ENCODE measurements at regions not wholly inside any gene's neighbourhood (a gene's known extent, or its start where the extent isn't known, plus 50 kb on each side); places are given as distances from the start of the nearest gene placed in this dataset.

GRCh38 chr3:151024339-151024738 lies 51.8 kb upstream of the CLRN1 start:
- ChIA-PET POLR2A (no interaction called here), CTCF (no interaction called here)
- H3K9me3 ChIP-seq (ENCODE audit: control insufficient read depth, insufficient read depth, low read depth, low read length) = no peaks in the 10 kb centered on the region
- no peak overlapping the region for H3K4me3 ChIP-seq (ENCODE audit: low read depth, low read length)
- H3K36me3 ChIP-seq (ENCODE audit: control insufficient read depth in 2 of 2, insufficient read depth in 1 of 2, low read length in 2 of 2) = no peaks in the 10 kb centered on the region
- no peak overlapping the region for H3K27ac ChIP-seq (ENCODE audit: extremely low read depth, low read depth, low read length)
- TF ChIP-seq MEIS1 (CRISPR knock-in tag; IDR thresholded peaks at IDR 0.05; ENCODE audit: borderline replicate concordance) (no peak), ZNF311 (tag by site-specific recombination; IDR thresholded peaks at IDR 0.05; ENCODE audit: borderline replicate concordance) (no peak), ZNF501 (tag by site-specific recombination; IDR thresholded peaks at IDR 0.05) (no peak), PRDM6 (tag by site-specific recombination; IDR thresholded peaks at IDR 0.05) (no peak), ZNF658 (tag by site-specific recombination; IDR thresholded peaks at IDR 0.05) (no peak), ZNF76 (tag by site-specific recombination; IDR thresholded peaks at IDR 0.05; ENCODE audit: borderline replicate concordance, low read depth) (no peak), HOXA7 (CRISPR knock-in tag; IDR thresholded peaks at IDR 0.05; ENCODE audit: borderline replicate concordance) (no peak), ZNF580 (tag by site-specific recombination; IDR thresholded peaks at IDR 0.05) (no peak), ZNF366 (tag by site-specific recombination; conservative IDR thresholded peaks at IDR 0.05) (no peak), ZNF2 (tag by site-specific recombination; IDR thresholded peaks at IDR 0.05) (no peak), ZNF514 (tag by site-specific recombination; IDR thresholded peaks at IDR 0.05) (no peak), OSR2 (tag by site-specific recombination; IDR thresholded peaks at IDR 0.05) (no peak), BCL11A (tag by site-specific recombination; IDR thresholded peaks at IDR 0.05; ENCODE audit: low read depth) (no peak)
- TF ChIP-seq, protein P1, sequence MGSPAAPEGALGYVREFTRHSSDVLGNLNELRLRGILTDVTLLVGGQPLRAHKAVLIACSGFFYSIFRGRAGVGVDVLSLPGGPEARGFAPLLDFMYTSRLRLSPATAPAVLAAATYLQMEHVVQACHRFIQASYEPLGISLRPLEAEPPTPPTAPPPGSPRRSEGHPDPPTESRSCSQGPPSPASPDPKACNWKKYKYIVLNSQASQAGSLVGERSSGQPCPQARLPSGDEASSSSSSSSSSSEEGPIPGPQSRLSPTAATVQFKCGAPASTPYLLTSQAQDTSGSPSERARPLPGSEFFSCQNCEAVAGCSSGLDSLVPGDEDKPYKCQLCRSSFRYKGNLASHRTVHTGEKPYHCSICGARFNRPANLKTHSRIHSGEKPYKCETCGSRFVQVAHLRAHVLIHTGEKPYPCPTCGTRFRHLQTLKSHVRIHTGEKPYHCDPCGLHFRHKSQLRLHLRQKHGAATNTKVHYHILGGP (tag by site-specific recombination; IDR thresholded peaks at IDR 0.05) = no peak
- TF ChIP-seq, protein P2, sequence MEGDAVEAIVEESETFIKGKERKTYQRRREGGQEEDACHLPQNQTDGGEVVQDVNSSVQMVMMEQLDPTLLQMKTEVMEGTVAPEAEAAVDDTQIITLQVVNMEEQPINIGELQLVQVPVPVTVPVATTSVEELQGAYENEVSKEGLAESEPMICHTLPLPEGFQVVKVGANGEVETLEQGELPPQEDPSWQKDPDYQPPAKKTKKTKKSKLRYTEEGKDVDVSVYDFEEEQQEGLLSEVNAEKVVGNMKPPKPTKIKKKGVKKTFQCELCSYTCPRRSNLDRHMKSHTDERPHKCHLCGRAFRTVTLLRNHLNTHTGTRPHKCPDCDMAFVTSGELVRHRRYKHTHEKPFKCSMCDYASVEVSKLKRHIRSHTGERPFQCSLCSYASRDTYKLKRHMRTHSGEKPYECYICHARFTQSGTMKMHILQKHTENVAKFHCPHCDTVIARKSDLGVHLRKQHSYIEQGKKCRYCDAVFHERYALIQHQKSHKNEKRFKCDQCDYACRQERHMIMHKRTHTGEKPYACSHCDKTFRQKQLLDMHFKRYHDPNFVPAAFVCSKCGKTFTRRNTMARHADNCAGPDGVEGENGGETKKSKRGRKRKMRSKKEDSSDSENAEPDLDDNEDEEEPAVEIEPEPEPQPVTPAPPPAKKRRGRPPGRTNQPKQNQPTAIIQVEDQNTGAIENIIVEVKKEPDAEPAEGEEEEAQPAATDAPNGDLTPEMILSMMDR (tag by site-specific recombination; IDR thresholded peaks at IDR 0.05) = no peak
- TF ChIP-seq, protein P3, sequence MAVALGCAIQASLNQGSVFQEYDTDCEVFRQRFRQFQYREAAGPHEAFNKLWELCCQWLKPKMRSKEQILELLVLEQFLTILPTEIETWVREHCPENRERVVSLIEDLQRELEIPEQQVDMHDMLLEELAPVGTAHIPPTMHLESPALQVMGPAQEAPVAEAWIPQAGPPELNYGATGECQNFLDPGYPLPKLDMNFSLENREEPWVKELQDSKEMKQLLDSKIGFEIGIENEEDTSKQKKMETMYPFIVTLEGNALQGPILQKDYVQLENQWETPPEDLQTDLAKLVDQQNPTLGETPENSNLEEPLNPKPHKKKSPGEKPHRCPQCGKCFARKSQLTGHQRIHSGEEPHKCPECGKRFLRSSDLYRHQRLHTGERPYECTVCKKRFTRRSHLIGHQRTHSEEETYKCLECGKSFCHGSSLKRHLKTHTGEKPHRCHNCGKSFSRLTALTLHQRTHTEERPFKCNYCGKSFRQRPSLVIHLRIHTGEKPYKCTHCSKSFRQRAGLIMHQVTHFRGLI (tag by site-specific recombination; IDR thresholded peaks at IDR 0.05) = no peak
- H3K4me1 ChIP-seq (ENCODE audit: control insufficient read depth, insufficient read depth, low read length) = no peaks in the 10 kb centered on the region

GRCh38 chr3:151034303-151034702 lies 51.2 kb upstream of the MED12L start:
- ChIA-PET POLR2A (no interaction called here), CTCF (no interaction called here)
- TF ChIP-seq ZNF433 (tag by site-specific recombination; IDR thresholded peaks at IDR 0.05; ENCODE audit: low read depth) = no peak
- TF ChIP-seq ZXDB (tag by site-specific recombination; IDR thresholded peaks at IDR 0.05) = no peak
- no peak for TF ChIP-seq ZFP3 (tag by site-specific recombination; IDR thresholded peaks at IDR 0.05; ENCODE audit: low read depth)
- TF ChIP-seq ZBTB1 (tag by site-specific recombination; IDR thresholded peaks at IDR 0.05) = no peak
- no peak for TF ChIP-seq SETDB1 (IDR thresholded peaks at IDR 0.05; ENCODE audit: insufficient read length, low read length)
- TF ChIP-seq ZNF513 (tag by site-specific recombination; IDR thresholded peaks at IDR 0.05) = no peak
- TF ChIP-seq ZNF121 (tag by site-specific recombination; IDR thresholded peaks at IDR 0.05) = no peak
- no peak for TF ChIP-seq ZNF544 (tag by site-specific recombination; IDR thresholded peaks at IDR 0.05)
- no peak for TF ChIP-seq ZNF660 (tag by site-specific recombination; IDR thresholded peaks at IDR 0.05)
- TF ChIP-seq GLIS2 (tag by site-specific recombination; IDR thresholded peaks at IDR 0.05) = no peak
- no peak for TF ChIP-seq ZNF785 (tag by site-specific recombination; IDR thresholded peaks at IDR 0.05)
- TF ChIP-seq ZNF138 (tag by site-specific recombination; IDR thresholded peaks at IDR 0.05; ENCODE audit: borderline replicate concordance) = no peak
- TF ChIP-seq ZNF501 (tag by site-specific recombination; IDR thresholded peaks at IDR 0.05) = no peak
- no peak for TF ChIP-seq ZNF701 (tag by site-specific recombination; IDR thresholded peaks at IDR 0.05)

More at GRCh38 chr3:151034303-151034702, 51.2 kb upstream of the MED12L start:
- Histone ChIP-seq H3K27ac (ENCODE audit: extremely low read depth, low read depth, low read length) (no peak overlapping the region), H3K9me3 (ENCODE audit: control insufficient read depth, insufficient read depth, low read depth, low read length) (no peaks in the 10 kb centered on the region), H3K4me3 (ENCODE audit: low read depth, low read length) (no peak overlapping the region), H3K4me1 (ENCODE audit: control insufficient read depth, insufficient read depth, low read length) (no peaks in the 10 kb centered on the region), H3K36me3 (ENCODE audit: control insufficient read depth in 2 of 2, insufficient read depth in 1 of 2, low read length in 2 of 2) (no peaks in the 10 kb centered on the region)

All from HEK293 (cell line).